GM19351 (cell line): ENCODE measurements at regions not wholly inside any gene's neighbourhood (a gene's known extent, or its start where the extent isn't known, plus 50 kb on each side); places are given as distances from the start of the nearest gene placed in this dataset.

Experiments
- ATAC-seq: cut with Tn5 transposase; IDR thresholded peaks from one replicate; pipeline ENCODE4 v1.9.1; 2021; ENCODE audit warnings: mild to moderate bottlenecking, moderate library complexity; ENCODE audit not compliant: unreplicated experiment

DNA sequence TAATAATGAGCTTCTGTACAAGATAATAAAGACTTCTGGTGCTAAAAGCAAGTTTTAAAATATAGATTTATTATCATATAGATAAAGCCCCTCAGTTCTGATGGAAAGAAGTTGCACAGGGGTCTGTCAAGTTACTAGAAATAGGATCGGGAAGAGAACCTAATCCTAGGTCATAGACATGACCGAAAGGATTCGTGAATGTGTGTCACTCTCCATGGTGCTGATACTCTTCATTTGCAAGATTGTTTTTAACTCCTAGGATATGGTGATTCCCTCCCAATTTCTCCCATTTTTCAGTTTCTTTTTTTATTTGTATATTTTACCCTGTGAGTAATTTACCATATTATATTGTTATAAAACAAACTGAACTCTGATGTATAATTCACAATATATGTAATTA lies 58.9 kb upstream of the CTNNA2 start:
- no peak for ATAC-seq

DNA sequence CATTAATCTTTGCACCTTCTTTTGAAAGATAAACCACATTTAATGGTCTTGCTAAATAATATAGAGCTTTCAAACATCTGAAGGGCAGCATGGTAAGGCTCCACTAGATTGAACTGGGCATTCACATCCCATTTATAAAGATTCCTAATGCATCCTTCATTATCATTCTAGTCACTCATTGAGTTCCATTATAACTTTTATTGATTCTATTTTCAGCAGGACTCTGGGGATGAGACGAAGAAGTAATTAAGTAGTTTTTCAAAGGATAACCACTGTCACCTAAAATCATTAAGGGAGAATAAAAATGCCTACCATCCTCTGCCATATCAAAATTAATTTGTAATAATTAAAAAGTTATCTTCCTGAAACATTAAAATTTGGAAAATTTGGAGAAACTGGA lies 60.2 kb upstream of the CTNNA2 start:
- ATAC-seq = no peak

DNA sequence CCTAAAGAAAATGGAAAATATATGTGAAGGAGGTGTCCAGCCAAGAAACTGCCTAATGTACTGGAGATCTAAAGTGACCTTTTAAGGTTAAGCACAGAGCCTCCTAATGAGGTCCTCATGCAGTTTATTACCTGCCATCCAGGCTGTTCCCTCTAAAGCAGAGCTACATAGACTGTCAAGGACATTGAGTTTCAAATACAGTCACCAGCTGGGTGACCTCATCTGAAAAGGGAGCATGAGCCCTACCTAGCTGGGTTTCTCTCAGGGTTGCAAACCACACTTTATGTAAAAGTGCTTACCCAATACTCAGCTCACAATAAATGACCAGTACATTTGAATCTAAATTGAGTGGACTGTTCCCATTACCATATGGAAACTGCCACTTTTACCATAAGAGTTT lies 65.4 kb upstream of the CTNNA2 start:
- ATAC-seq = no peak

DNA sequence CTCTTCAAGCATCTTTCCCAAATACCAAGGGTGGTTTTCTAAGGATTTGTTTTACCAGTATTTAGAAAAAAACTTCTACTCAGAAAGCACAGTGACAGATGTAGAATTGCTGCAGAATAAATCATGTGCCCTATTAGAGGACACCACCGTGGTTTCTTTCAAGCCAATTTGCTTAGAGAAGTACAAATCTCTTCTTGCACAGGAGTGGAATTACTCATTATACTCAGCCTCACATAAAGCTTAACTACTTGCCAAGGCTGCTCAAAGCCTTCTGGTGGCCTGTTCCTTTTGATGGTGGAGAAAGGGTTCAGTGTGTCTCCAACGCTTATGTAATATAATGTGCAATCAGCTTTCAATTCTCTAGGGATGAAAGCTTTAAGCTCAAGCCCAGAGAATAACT lies 66.5 kb upstream of the CTNNA2 start:
- ATAC-seq = no peak

DNA sequence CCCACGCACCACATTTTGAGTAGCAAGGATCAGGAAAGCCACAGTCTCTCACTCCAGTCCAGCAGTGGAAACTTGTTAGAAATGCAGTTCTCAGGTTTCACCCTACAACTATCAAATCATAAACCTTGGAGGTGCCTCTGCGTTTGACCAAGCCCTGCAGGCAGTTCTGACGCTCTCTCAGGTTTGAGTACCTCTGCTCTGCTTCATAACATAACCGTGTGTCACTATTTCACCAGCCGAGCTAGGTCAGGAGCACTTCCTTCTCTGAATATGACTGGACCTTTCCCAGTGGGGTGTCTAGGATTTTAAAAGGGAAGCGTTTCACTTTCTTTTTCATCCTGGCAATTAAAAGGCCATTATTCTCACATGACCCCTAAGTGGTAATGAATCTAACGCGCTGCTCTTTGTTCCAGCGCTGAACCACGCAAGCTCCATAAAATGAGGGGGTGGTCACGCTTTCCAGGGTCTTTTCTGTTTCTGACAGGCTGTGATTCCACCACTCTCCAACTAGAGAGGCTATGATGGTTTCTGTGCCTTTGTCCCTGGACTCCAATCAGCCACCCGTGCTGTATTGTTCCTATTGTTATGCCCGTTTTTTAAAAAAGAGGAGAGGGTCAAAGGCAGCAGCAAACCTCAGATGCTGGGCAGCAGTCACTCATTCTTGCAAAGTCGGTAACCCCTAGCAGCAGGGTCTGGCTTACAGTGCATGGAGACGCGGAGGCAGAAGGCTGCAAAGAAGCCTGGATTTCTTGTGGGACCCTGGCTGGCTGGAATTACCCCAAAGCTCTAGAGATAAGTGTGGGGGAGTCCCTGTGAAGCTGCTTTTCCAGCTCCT lies 75.2 kb upstream of the CTNNA2 start:
- no peak for ATAC-seq

DNA sequence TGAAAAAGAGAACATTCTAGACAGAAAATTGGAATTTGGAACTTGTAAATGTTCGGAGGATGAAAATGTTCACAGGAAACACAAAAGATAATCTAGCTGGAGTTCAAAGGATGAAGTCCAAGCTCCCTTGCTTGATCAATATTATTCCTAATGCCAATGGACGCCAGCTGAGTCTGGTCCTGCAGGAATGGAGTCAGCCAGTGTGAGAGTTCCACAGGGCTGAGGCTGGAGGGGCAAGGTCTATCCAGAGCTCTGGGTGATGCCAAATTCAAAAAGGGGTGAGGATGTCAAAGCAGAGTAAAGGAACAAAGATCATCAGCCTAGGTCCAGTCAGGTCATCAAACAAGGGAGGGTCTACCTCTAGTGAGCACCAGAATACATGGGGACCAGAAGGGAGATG lies 78.5 kb upstream of the CTNNA2 start:
- no peak for ATAC-seq

DNA sequence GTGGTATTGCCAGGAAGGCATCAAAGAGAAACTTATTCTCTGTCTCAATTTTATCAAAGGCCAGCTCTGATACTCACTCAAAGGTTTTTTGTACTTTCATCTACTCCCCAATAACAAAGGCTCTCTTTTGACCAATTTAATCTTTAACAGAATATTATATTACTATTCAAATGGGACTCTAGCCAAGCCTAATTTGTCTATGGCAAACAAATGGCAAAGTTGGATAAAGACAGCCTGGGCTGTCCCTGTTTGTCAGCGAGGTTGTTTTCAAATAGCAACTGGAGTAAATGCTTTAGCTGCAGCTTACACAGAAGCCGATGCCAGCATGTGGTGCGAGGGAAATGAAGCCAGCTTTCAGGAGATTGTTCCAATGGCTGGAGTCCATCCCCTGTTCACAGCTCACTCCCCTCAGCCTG lies 80.1 kb upstream of the CTNNA2 start:
- no peak for ATAC-seq

DNA sequence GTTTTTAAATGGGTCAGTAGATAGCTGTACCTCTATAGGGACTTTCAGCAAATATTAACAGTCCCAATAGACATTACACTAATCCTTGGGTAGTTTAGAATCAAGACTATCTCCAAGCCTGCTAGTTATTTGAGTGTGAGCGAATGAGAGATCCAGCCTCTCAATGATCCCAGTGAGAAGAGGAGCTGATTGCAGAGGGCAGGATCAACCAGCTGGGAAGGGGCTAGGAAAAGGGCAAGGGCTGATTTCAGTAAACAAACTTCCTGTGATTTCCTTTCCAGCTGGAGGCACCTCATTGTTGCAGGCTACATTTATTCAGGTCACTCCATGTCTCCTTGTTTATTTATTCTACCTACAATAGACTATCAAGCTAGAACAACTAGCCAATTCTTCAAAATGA lies 84.1 kb upstream of the CTNNA2 start:
- ATAC-seq = no peak

DNA sequence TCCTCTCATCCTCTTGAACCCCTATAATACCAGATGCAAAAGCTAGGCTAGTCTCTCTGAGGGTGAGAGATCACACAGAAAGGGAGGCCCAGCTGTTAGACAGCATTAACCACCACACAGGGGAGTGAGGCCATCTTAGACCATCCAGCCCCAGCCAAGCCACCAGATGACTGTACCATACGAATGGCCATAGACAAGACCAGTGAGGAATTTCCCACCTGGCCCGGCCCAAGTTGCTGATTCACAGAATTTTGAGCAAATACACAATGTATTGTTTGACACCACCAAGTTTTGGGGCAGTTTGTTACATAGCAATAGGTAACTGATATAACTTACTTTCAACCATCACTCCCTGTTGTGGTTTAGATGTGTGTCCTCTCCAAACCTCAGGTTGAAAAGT lies 98.2 kb upstream of the CTNNA2 start:
- ATAC-seq = no peak

DNA sequence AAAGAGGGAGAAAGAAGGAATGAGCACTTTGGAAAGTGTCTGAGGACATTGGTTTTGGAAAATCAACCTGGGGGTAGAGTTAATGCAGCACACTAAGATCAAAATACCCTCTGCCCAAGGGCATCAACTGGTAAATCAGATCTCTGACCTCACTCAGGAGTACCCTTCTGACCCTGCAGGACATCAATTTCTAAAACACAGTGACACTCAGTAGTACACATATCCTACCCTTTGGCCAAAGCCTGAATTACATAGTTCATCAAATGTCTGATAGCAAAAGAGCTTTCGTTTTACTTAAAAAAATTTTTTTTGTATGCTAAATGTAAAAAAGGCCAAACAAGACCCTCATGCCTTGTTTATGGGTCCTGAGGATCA lies 118.4 kb upstream of the CTNNA2 start:
- no peak for ATAC-seq

DNA sequence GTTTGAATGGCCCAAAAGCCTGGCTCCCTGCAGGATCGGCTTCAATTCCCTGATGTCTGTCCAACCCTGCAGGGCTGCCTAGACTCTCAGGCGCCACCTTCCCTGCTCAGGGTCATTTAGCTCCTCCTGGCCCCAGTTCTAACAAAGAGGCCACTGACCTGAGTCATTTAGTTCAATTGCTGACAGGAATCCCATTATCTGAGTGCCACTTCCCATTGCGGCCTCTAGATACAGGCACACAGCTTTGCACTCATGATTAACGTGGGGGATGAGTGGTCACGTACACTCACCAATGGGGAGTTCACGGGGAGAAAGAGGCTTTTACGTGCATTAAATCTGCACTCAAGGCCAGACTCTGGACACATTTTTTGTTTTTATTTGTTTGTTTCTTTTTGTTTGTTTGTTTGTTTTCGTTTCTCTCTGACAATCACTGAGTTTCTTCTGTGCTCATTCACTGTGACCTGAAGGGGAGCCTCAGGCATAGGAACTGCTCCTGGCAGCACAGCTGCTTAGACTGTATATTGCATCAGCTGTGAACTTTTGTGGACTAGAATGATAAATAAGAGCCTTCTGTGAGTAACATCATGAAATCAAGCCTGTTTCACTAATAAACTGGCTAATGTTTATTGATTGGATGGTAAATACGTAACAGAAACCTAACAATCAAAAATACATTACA lies 118.9 kb upstream of the CTNNA2 start:
- ATAC-seq = no peak

DNA sequence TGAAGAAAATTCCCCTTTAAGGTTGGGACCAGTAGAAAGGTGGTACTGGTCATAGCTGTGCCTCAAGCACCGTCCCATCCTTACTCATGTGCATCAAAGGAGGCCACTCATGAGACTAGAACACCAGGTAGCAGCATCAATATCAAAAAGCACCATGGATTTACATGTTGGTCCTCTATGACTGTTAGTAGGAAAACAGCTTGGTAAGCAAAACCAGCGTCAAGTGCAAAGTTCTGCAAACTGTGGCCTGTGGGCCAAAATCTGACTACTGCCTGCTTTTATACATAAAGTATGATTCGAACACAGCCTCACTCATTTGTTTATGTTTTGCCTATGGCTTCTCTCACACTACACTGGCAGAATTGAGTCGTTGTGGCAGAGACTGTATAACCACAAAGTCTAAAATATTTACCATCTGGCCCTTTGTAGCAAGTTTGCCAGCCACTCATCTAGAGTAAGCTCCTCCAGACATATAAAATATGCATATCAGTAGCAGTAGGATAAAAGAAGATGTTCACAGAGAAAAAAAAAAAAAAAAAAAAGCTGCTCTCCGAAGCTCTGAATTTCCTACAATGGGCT lies 119.7 kb upstream of the CTNNA2 start:
- ATAC-seq = no peak

DNA sequence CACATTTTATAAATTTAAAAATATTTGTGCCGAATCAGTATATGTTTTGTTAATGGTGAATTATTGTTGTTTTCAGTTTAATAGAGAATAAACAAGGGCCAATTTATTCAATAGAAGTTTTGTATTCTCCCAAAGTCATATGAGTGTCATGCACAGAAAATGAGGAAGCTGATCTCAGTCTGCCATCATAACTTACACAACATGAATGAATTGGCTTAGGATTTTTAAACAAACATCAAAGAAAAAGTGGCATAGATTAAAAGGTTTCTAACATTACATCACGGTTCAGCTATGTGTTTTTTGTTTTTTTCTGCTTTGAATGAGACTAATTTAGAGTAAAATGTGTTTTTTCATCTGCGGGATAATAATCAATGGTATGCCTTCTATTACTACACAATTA lies 123.4 kb upstream of the CTNNA2 start:
- ATAC-seq = no peak

DNA sequence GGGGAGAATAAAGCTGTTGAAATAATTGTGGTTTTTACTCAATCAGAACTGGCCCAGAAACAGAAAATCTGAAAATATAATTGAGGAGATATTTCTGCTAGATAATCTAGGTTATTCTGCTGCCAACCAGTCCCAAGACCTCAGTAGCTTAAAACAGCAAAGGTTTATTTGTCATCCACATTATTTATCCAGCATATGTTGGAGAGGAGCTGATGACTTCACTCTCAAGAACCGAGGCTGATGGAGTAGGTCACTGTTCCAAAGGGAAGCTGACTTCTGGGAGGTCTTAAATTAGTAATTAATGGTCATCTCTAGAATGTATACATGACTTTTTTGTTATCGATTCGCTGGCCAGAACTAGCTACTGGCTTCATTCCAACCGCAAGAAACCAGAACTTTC lies 124.8 kb upstream of the CTNNA2 start:
- ATAC-seq = no peak

DNA sequence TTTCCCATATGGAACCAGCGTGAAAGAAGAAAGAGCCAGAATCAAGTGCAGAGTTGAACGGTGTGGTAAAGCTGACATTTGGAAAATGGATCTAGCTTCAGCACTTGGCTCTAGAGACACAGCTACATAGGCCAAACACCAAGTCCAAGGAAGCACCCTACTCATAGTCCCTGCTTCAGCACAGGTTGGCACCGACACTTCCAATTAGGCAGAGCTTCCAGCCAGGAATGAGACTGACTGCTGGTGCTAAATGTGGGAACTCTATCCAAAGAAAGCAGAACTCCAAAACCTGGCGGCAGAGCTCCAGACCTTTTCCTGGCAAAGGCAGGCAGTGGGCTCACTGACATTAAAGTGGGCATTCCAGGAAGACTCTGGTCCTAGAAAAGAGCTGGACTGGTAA lies 125.4 kb upstream of the CTNNA2 start:
- no peak for ATAC-seq

DNA sequence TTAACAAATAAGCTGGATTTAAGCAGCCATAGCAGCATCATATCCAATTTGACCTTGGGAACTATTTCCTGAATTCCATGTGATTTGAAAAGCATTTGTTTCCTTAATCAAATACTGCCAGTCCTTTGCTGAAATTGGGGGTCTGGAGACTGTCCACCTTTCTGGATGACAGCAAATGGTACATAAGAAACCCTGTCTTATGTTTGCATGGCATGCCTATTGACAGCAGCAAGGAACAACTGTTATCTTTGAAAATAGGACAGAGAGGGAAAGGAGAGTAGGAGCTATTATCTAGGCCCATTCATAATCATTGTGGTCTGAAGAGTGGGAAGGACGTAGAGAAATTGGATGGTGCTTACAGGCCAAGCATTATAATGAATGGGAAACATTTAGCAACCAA lies 129.2 kb upstream of the CTNNA2 start:
- ATAC-seq = no peak

DNA sequence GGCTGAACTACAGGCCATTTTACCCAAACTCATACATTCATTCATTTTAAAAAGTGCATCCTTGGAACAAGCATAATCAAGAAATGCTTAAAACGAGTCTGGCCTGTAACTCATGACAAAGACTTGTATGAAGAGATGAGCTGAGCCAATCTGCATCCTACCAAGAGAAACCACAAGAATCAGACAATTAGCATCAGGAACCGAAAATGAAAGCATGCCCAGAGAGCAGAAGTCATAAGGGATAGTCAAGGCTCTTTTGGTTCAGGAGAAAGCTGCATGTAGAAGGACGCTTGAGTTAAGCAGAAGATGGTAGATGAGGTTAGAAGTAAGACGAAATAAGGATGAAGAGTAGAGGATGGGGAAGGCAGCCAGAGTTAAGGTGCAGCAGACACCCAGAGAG lies 137.0 kb upstream of the CTNNA2 start:
- no peak for ATAC-seq

DNA sequence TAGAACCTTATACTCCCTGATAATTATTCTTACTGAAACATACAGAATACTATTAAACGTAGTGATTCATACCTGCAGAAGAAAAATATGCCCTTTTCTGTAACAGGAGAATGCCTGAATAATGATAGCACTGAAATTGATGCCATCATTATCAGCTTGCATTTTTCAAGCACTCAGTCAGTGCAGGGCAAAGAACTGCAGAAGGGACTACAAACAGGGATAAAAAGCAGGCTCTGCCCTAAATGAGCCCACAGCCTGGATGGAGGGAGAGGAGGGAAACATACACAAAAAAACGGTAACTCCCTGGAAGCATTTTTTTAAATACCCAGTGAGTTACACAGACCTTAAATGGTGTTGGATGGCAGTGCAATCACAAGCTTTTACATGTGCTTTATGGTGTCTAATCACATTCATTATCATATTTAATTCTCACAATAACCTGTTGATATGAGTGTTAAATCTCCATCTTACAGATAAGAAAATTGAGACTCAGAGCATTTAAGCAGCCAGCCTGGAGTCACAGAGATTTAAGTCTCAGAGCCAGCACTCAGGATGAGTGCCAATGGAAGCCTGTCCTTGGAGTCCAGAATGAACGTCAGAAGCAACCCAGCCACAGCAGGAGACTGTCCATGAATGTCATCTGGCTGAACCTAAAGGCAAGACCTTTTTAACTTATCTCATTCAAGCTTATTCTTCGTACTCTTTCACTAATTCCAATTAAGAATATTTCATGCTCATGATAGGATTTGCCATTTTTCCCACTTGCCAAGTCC lies 139.3 kb upstream of the CTNNA2 start:
- ATAC-seq = no peak

DNA sequence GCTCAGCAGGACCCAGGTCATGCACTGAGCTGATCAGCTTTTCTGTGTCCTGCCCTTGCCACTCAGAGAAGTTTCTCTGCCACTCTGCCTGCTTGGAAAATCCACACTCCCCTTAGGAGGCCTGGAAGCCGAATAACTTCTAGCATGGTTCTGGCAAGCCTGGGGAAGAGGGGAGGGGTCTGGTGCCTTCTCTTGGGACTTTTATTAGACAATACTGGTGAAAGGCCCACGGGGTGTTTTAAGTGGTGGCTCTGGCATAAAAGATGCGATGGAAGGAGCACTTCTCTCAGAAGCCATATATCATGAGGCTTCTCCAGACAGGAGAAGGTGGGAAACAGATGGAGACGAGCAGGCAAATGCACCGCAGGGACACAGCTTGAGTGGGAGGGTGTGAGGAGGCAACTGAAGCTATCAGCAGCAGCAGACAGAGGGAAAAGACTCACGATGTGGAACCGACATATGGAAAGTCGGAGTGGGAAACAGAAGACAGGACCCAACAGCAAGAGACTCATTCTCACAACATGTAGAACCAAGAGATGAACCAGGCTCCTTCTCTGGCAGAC lies 141.8 kb upstream of the CTNNA2 start:
- no peak for ATAC-seq

DNA sequence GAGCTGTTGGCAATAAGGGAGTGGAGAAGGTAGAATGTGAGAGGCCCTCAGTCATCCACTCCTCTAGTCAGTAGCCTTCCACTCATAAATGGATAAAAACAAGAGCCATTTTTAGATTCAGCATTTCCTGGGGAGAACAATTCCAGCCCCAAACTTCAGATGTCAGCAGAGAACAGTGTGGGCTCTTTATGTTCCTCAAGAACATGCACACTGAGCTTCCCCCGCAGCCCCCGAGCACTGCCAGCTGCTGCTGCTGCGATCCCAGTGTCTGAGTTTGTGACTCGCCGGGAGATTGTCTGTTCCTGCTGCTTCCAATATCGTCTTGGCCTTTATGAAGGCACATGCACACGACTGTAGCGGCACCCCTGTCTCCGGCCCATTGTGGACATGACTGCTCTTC lies 143.7 kb upstream of the CTNNA2 start:
- no peak for ATAC-seq

DNA sequence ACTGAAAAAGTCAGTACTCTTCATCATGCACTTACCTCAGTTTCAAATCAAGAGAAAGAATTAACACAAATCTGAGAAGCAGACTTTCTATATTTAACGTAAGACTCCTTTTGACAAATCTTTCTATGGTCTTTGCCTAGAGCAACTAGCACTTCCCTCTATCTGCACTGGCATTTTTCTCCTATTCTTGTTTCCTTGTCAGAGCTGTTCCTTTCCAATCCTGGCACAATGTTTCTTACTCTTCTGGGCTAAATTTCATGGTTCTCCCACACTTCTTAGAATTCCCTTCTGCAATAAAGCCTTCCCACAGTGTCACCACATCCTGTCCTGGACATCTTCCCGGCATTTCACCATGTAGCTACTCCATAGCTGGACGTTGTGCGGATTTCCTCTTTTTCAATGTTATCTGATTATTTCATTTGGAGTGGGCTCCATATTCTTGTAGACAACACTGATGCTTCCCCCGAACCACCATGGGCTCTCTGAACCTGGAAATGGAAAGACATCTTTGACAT lies 144.7 kb upstream of the CTNNA2 start:
- no peak for ATAC-seq
